Right lobe of liver (tissue), 4 donors: ENCODE measurements at regions not wholly inside any gene's neighbourhood (a gene's known extent, or its start where the extent isn't known, plus 50 kb on each side); places are given as distances from the start of the nearest gene placed in this dataset.

Experiments
- CTCF ChIP-seq, 4 donors: fragments of 200-600 bp in 3 of 4; fragments of 450-650 bp in 1 of 4; IDR thresholded peaks; one replicate each; pipeline versions ENCODE4 v1.5.1 to v1.8.0; 2016 to 2022; ENCODE audit warnings: antibody characterized with exemption in 4 of 4, mild to moderate bottlenecking in 2 of 4
- POLR2A ChIP-seq: fragments of 450-650 bp; IDR thresholded peaks from one replicate; pipeline ENCODE4 v1.6.1; 2017; ENCODE audit warnings: antibody characterized with exemption, mild to moderate bottlenecking
- donor health status: DM: no; HTN: no; CAD: no.
- donor health status: DM: no; HTN: no; CAD: no.
- donor health status: DM: no; HTN: yes; CAD: no.

- TF ChIP-seq CTCF (IDR thresholded peaks at IDR 0.05) = no peak
- TF ChIP-seq POLR2A = no peak
These were observed 164.5 kb downstream of the PTH2R start for GRCh38 chr2:208570851-208571763.
